ENCODE measurements at regions not wholly inside any gene's neighbourhood (a gene's known extent, or its start where the extent isn't known, plus 50 kb on each side); places are given as distances from the start of the nearest gene placed in this dataset.

- no peaks in the 10 kb centered on the region for H3K36me3 ChIP-seq (ENCODE audit: control insufficient read depth, insufficient read depth, low read length)
- peaks cover 8% of the 10 kb centered on the region for H3K27me3 ChIP-seq (ENCODE audit: control insufficient read depth, insufficient read depth, low read length)
- FAIRE-seq, result no peak
- no peak overlapping the region for H3K4me3 ChIP-seq (ENCODE audit: low read depth, low read length)
- no peak for TF ChIP-seq CTCF (IDR thresholded peaks at IDR 0.05; ENCODE audit: insufficient read depth, low read length, severe bottlenecking)
- no peak for DNase-seq (ENCODE audit: low read depth)
These were observed 77.2 kb upstream of the DHRSX start for GRCh38 chrX:2577844-2578466.

GRCh38 chrX:2576793-2577192, 76.0 kb upstream of the DHRSX start:
- H3K36me3 ChIP-seq (ENCODE audit: control insufficient read depth, insufficient read depth, low read length), result no peaks in the 10 kb centered on the region

GRCh38 chrX:2574271-2574670, 73.5 kb upstream of the DHRSX start:
- Histone ChIP-seq H3K4me3 (ENCODE audit: low read depth, low read length) (no peak overlapping the region), H3K27me3 (ENCODE audit: control insufficient read depth, insufficient read depth, low read length) (no peaks in the 10 kb centered on the region), H3K36me3 (ENCODE audit: control insufficient read depth, insufficient read depth, low read length) (no peaks in the 10 kb centered on the region)
- DNase-seq (ENCODE audit: low read depth) (no peak), FAIRE-seq (no peak)
- TF ChIP-seq CTCF (IDR thresholded peaks at IDR 0.05; ENCODE audit: insufficient read depth, low read length, severe bottlenecking), result no peak

More at GRCh38 chrX:2576793-2577192, 76.0 kb upstream of the DHRSX start:
- DNase-seq (ENCODE audit: low read depth) (peak; percentile 8), FAIRE-seq (no peak)
- peaks cover 2% of the 10 kb centered on the region for H3K27me3 ChIP-seq (ENCODE audit: control insufficient read depth, insufficient read depth, low read length)
- no peak overlapping the region for H3K4me3 ChIP-seq (ENCODE audit: low read depth, low read length)
- TF ChIP-seq CTCF (IDR thresholded peaks at IDR 0.05; ENCODE audit: insufficient read depth, low read length, severe bottlenecking), result no peak

- DNase-seq (ENCODE audit: low read depth), result peak; percentile 52
- FAIRE-seq, result no peak
- H3K36me3 ChIP-seq (ENCODE audit: control insufficient read depth, insufficient read depth, low read length), result no peaks in the 10 kb centered on the region
- H3K4me3 ChIP-seq (ENCODE audit: low read depth, low read length), result no peak overlapping the region
- TF ChIP-seq CTCF (IDR thresholded peaks at IDR 0.05; ENCODE audit: insufficient read depth, low read length, severe bottlenecking), result no peak
- no peaks in the 10 kb centered on the region for H3K27me3 ChIP-seq (ENCODE audit: control insufficient read depth, insufficient read depth, low read length)
These were observed 72.0 kb upstream of the DHRSX start for GRCh38 chrX:2572740-2573139.

GRCh38 chrX:2568125-2568524, 67.3 kb upstream of the DHRSX start:
- TF ChIP-seq CTCF (IDR thresholded peaks at IDR 0.05; ENCODE audit: insufficient read depth, low read length, severe bottlenecking), result no peak
- no peaks in the 10 kb centered on the region for H3K36me3 ChIP-seq (ENCODE audit: control insufficient read depth, insufficient read depth, low read length)
- DNase-seq (ENCODE audit: low read depth) (no peak), FAIRE-seq (no peak)
- H3K27me3 ChIP-seq (ENCODE audit: control insufficient read depth, insufficient read depth, low read length), result no peaks in the 10 kb centered on the region
- H3K4me3 ChIP-seq (ENCODE audit: low read depth, low read length), result no peak overlapping the region

GRCh38 chrX:2566055-2566454, 65.3 kb upstream of the DHRSX start:
- FAIRE-seq (no peak), DNase-seq (ENCODE audit: low read depth) (no peak)
- no peaks in the 10 kb centered on the region for H3K36me3 ChIP-seq (ENCODE audit: control insufficient read depth, insufficient read depth, low read length)
- no peaks in the 10 kb centered on the region for H3K27me3 ChIP-seq (ENCODE audit: control insufficient read depth, insufficient read depth, low read length)
- TF ChIP-seq CTCF (IDR thresholded peaks at IDR 0.05; ENCODE audit: insufficient read depth, low read length, severe bottlenecking), result no peak
- no peak overlapping the region for H3K4me3 ChIP-seq (ENCODE audit: low read depth, low read length)

Data from bronchial epithelial cell (primary cell).